VCaP (cell line): ENCODE measurements at regions not wholly inside any gene's neighbourhood (a gene's known extent, or its start where the extent isn't known, plus 50 kb on each side); places are given as distances from the start of the nearest gene placed in this dataset.

ENCODE experiments used
- H3K27ac ChIP-seq: fragments of 450-650 bp; 2 replicates; pipeline ENCODE4 v1.5.1; 2017
- CTCF ChIP-seq: fragments of 450-650 bp; conservative IDR thresholded peaks from 2 replicates; pipeline ENCODE4 v1.5.1; 2017; ENCODE audit warnings: mild to moderate bottlenecking, moderate library complexity

- no peak overlapping the region for H3K27ac ChIP-seq
- TF ChIP-seq CTCF: no peak
Measured at GRCh38 chr5:144065786-144066185, 104.7 kb downstream of the YIPF5 start.

DNA sequence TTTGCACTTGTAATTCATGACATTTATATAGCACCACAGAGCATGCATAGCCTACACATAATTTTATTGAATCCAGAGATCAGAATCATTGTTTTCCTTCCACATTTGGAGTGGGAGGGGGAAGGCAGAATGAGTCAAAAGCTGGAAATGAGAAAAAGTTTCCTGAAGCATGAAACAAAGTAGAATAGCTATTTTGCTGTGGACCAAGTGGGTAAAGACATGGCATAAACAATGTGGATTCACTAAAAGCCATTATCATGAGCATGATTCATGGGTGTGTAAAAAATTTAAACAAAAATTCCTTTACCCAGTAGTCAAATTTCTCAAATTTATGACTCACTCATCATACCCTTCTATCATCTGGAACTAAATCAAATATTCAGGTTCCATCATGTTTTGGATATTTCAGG is 97.9 kb downstream of the YIPF5 start:
- TF ChIP-seq CTCF: no peak
- H3K27ac ChIP-seq: no peak overlapping the region

DNA sequence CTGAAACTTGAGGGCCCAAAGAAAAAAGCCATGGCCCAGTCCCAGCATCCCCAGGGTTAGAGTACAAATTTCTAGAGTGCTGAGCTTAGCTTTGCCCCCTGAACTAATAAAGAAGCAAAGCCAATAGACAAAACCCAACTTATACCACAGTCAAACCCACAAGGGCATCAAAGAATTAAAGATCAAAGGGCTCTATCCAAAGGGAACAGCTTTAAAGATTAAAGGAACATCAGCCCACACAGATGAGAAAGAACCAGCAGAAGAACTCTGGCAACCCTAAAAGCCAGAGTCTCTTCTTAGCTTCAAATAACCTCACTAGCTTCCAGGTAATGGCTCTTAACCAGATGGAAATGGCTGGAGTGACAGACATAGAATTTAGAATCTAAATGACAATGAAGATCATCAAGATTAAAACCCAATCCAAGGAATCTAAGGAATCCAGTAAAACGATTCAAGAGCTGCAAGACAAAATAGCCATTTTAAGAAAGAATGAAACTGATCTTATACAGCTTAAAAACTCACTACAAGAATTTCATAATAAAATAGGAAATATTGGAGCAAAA is 93.9 kb downstream of the YIPF5 start:
- no peak for TF ChIP-seq CTCF
- H3K27ac ChIP-seq: no peak overlapping the region

- H3K27ac ChIP-seq: no peak overlapping the region
- TF ChIP-seq CTCF: no peak
Measured at GRCh38 chr5:144083185-144083584, 87.3 kb downstream of the YIPF5 start.

GRCh38 chr5:144084971-144085370 is 85.5 kb downstream of the YIPF5 start:
- no peak for TF ChIP-seq CTCF

DNA sequence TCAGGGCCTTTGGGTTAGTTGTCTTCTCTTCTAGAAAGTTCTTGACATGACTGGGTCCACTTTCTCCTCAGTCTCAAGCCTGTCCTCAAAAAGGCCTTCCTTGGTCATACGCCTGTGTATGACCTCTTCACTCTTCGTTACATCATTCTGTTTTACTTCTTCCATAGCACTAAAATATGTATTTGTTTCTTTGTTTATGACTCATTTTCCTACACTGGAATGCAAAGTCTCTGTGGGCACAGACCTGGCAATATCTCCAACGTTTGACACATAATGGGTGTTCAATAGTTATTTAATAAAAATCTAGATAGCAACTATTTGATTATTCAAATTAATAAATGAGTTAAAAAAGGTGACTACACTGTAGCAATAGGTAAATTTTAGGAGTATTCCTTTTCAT is 85.1 kb downstream of the YIPF5 start:
- TF ChIP-seq CTCF: no peak
- no peak overlapping the region for H3K27ac ChIP-seq

More at GRCh38 chr5:144084971-144085370, 85.5 kb downstream of the YIPF5 start:
- H3K27ac ChIP-seq: no peak overlapping the region

- TF ChIP-seq CTCF: no peak
- no peak overlapping the region for H3K27ac ChIP-seq
Measured at GRCh38 chr5:144086295-144086694, 84.2 kb downstream of the YIPF5 start.
